HG03520 (cell line): ENCODE measurements at regions not wholly inside any gene's neighbourhood (a gene's known extent, or its start where the extent isn't known, plus 50 kb on each side); places are given as distances from the start of the nearest gene placed in this dataset.
"Not testable (repeated sequence)": the region's sequence is repeated elsewhere in the genome, so short reads cannot be mapped to it uniquely, and the experiment has no call there.

Experiments used
- ATAC-seq: cut with Tn5 transposase; IDR thresholded peaks from one replicate; pipeline ENCODE4 v1.9.1; 2021; ENCODE audit warnings: mild to moderate bottlenecking, moderate library complexity; ENCODE audit not compliant: unreplicated experiment

DNA sequence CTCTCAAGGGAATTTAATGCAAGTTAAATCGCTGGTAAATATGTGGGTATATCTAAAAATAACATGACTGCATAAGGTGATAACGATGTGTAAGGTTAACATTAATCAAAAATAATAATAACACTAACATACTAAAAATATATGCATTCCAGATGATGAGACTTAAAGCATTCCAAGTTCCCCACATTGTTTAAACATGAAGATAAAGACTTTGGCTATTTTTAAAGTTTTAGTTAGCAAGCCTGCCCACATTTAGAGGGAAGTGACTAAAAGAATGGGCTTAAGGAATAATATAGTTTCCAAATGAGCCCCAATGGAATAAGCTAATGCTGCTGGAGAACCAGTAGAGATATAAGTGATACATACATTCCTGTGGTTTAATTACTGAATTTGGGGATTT, 941.3 kb downstream of the TBC1D32 start:
- no peak for ATAC-seq

DNA sequence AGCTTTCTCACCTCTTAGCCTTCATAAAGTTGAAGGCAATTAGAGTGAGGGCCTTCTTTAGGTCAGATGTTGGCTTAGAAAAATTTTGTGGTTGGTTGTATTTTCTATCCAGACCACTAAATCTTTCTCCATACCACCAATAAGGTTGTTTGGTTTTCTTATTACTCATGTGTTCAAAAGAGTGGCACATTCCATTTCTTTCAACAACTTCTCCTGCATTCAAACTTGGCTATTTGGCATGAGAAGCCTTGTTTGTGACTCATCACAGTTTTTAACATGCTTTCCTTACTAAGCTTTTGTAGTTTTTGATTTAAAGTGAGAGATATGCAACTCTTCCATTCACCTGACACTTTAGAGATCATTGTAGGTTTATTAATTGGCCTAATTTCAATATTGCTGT, 949.6 kb downstream of the TBC1D32 start:
- ATAC-seq = no peak

DNA sequence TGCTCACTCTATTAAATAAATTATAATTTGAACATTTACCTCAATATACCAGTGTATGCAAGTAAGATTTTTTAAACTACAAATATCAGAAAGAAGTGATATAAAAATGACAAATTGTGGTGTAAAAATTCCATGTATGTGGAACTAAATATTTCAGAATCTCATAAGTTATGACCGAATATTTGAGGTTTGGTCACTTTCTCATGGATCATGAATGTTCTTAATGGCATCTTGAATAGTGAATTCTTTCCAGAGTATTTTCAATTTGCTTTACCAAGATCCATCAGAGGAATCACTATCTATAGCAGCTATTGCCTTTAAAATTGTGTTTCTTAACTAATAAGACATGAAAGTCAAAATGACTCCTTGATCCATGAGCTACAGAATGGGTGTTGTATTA, 950.6 kb downstream of the TBC1D32 start:
- no peak for ATAC-seq

DNA sequence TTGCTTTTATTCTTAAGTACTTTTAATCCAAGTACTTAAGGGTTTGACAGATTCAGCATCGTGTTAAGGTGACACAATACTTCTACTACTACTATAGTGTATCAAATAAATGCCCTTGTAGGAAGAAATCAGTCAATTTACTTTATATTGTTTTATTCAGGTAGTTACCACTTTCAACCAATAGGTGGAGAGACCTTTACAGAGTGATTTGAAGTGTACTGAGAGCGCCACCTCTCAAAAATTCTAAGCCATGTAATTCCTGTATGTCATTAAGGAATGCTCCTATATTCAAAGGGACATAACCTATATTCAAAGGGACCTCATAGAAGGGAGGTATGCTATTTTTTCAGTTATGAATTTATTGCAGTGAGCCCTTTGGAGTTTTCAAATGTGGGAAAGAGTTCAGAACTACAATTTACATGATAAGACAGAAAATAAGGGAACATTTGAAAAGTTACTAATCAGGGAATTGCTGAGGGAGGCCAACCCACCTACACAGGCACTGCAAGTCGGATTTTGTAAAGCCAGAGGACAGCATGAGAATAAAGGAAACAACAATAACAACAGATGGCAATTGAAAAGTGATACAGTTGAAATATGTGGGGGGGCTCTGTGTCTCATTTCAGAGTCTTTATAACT, 955.6 kb downstream of the TBC1D32 start:
- peak; percentile 80 for ATAC-seq

DNA sequence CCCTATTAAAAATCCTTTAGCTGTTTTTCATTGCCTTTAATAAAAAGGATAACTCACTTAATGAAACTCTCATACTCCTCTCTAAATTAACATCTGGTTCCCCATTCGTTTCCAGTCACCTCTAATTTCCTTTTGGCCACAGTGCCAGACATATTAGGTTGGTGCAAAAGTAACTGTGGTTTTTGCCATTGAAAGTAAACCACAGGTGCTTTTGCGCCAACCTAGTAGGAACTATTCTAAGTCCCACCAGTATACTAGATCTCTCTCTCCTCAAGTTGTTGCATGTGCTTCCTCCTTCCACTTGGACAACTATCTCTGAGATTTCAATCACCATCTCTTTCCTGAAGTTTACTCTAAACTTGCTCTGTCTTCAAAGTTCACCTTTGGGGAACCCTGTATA, 961.1 kb downstream of the TBC1D32 start:
- ATAC-seq = no peak

DNA sequence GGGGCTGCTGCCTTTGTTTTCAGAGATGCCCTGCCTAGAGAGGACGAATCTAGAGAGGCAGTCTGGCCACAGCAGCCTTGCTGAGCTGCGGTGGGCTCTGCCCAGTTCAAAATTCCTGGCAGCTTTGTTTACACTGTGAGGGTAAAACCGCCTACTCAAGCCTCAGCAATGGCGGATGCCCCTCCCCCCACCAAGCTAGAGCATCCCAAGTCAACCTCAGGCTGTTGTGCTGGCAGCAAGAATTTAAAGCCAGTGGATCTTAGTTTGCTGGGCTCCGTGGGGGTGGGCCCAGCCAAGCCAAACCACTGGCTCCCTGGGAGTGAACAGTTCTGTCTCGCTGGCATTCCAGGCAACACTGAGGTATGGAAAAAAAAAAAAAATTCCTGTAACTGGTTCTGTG, 970.9 kb downstream of the TBC1D32 start:
- no peak for ATAC-seq

DNA sequence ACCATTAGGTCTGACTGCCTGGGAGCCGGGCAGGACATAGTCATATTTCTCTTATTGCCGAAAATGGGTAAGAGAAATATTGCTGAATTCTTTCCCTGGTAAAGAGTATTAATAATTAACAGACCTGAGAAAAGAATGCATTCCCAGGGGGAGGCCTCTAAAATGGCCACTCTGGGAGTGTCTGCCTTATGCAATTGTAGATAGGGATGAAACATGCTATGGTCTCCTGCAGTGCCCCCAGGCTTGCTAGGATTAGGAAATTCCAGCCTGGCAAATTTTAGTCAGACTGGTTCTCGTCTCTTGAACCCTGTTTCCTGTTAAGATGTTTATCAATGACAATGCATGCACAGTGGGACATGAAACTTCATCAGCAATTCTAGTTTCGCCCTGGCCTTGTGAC, 975.7 kb downstream of the TBC1D32 start:
- ATAC-seq = not testable (repeated sequence)

DNA sequence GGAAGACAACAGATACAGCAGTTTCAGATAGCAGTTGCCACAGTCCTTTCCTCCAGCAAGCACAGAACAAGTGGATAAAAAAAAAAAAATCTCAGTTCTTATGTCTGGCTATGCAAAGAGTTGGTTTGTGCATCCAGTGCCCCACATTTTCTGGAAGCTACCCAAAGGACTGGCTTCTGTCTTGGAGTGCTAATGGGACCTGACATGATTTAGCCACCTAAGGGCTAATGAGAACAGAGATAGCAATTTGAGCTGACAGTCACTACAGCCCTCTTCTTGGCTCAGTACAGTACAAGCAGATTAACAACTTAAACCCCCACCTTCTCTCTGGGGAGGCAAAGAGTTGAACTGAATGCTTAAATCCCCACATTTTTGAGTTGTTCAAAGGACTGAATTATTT, 976.8 kb downstream of the TBC1D32 start:
- no peak for ATAC-seq

DNA sequence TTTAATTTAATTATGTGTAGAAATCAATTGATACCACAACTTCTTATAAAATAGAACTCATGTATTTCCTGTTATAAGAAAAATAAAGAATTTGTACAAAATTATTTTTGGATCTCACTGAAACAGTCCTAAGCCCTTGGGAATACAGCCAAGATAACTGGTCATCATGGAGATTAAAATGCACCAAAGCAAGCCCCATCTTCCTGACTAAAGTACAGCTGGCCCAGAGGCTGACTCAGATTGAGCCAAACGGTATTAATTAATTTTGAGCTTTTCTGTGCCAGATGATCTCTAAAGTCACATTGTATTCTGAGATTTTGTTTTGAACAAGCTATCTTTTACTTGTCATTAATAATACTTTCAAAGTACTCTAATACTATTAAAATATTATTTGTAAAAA, 978.5 kb downstream of the TBC1D32 start:
- no peak for ATAC-seq

DNA sequence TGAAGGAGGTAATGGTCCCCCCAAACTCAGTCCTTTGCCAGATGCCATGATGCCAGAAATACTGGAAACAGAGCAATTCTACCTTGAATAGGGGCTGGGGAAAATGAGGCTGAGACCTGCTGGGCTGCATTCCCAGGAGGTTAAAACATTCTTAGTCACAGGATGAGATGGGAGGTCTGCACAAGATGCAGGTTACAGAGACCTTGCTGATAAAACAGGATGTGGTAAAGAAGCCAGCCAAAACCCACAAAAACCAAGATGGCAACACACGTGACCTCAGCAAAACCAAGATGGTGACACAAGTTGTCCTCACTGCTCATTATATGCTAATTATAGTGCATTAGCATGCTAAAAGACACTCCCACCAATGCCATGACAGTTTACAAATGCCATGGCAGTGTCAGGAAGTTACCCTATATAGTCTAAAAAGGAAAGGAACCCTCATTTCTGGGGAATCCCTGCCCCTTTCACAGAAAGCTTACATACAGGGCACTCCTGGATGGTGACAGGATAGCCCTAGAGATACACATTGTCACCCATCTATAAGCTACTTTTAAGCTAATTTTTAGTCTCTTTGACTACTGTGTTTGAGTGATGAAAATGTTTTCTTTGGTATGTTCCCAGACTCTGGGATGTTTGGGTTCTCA, 979.7 kb downstream of the TBC1D32 start:
- ATAC-seq = no peak

DNA sequence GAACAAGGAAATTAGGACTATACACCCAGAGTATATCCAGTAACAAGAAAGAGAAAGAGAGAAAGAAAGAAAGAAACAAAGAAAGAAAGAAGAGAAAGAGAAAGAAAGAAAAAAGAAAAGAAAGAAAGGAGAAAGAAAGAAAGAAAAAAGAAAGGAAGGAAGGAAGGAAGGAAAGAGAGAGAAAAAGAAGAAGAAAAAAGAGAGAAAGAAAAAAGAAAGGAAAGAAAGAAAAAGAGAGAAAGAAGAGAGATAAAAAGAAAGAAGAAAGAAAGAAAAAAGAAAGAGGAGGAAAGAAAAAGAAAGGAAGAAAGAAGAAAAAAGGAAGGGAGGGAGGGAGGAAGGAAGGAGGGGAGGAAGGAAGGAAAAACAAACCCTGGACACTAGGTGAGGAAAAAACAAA, 981.8 kb downstream of the TBC1D32 start:
- no peak for ATAC-seq

DNA sequence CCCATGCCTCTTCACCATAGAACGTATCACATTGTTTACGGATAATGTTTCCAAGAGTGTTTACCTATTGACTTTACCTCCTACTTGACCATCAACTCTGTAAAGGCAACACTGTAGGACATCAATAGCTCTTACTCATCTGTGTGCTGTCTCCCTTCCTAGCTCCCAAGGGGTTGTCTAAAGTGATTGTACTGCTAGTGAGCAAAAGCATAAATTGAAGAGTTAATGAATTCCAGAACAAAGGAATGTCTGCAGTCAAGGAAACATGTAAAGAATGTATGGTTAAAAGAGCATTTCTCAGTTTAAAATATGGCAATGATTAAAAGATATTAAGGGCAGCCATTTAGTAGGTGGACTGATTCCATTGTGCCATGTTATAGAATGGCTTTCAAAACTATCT, 985.4 kb downstream of the TBC1D32 start:
- no peak for ATAC-seq

DNA sequence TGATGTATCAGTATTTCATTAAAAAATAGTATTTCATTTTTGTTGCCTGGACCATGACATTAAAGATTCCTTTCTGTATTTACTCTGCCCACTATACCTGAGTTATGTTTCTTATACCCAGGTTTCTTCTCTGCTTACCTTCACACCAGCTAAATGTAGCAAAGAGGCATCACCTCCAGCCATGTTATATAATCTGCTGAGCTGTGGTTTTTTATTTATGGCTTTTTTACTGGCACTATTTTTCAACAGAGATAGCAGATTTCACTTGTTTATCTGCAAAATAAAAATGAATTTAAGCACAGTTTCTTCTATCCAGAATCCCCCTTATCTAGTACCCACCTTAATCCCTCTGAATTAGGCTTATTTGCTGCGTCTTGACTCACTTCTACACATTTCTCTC, 979.0 kb upstream of the MAN1A1 start:
- no peak for ATAC-seq

DNA sequence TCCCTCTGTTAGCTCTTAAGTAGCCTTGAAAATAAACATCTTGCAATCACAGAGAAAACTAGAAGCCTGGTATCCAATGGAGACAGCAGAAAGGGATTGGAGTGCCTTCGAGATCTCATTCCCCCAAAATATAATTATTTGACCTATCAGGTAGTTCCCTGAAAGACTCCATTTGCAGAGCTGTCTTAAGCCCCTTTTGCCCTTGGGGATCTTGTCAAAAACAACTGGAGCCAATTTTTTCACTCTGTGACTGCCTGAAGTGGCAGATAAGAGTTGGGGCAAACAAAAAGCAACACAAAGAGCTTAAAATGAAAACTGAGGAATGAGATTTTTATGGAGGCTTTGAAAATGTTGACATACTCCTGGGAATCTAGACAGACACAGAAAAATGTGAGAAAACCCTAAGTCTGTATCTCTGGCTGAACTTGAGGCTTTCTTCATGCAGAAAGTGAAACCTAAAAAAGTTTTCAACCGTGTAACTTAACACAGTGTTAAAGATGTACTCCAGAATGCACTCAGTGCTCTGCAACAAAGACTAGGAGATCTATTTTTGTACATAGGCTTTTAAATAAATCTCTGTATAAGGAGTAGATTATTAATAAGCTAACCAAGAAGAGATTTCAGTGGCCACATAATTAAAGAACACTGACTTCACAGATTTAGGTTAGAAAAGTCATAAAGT, 971.1 kb upstream of the MAN1A1 start:
- ATAC-seq = no peak

DNA sequence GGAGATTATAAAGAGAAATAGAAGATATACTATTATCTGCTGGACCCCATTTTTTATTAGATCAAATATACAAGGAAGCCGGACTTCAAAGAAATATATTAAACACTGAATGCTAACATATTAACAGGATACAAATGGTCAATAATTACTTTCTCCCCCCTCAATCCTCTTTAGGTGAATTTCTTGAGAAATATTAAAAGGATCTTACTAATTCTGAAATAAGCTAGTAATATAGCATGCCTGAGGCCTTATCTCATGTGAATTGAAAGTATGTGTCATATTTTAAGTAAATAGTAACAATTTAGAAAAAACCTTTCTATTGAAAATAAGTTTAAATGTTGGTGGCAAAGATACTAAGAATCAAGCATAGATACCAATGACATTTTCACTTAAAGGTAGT, 954.7 kb upstream of the MAN1A1 start:
- ATAC-seq = no peak

DNA sequence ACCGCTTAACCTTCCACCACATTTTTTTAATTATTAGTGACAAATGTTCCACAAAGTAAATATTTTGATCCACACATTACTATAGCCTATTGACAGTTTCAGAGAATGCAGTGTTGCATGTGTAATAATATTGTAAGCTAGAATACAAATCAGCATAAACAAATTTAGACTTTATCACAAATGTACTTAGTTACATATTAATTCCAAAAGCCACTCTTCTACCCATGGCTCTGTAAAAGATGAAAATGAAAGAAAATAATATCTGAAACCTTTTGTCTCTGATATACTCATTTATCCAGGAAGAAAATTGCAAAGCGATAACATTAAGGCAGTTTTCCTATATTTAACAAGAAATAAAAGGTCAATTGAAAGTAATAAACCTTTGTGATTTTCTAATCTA, 954.0 kb upstream of the MAN1A1 start:
- ATAC-seq = no peak

DNA sequence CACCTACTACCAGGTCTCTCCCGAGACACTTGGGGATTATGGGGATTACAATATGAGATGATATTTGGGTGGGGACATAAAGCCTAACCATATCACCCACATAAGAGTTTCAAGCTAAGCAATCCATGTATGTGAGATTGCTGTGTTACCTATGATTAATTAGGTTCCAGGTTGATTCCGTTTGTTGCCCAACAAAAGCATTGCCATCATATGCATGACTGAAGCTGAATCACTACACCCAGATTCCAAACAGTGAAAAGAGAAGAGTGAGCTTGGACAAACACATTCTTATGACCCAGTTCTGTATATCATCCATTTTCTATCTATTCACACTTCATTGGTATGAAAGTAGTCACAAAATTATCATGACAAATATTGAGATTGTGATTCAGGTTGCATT, 952.5 kb upstream of the MAN1A1 start:
- no peak for ATAC-seq

DNA sequence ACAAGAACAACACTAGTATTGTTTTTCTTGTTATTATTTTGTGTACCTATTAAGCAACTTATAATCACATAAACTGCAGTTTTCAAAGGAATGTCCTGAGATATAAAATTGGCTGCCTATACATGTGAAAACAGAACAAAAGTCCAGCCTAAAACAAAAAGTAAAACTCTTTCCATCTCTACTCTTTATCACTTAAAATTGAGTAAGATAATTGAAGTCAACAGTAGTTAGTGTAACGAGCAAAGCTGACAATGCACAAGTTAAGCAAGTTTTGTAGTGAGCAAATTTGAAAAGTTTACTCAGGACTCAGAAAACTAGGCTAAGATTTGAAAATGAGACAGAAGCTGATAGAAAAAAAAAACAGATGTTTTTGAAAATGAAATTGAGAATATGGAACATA, 941.4 kb upstream of the MAN1A1 start:
- no peak for ATAC-seq

DNA sequence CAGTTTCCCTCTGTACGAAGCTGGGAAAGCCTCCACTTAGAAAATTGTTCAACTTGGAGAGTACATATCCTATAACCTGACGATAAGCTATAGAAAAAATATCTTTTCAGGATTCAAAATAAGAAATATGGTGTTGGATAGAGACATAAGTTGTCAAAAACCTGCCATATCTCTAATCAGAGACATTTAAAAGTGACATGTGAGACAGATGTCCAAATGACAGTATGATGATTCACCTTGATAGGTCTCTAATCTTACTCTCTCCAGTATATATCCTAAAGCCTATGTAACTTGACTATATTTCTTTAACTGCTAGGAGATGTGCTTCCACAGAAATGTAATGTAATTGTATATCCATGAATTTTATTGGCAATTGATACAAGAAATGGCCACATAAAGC, 932.4 kb upstream of the MAN1A1 start:
- no peak for ATAC-seq

DNA sequence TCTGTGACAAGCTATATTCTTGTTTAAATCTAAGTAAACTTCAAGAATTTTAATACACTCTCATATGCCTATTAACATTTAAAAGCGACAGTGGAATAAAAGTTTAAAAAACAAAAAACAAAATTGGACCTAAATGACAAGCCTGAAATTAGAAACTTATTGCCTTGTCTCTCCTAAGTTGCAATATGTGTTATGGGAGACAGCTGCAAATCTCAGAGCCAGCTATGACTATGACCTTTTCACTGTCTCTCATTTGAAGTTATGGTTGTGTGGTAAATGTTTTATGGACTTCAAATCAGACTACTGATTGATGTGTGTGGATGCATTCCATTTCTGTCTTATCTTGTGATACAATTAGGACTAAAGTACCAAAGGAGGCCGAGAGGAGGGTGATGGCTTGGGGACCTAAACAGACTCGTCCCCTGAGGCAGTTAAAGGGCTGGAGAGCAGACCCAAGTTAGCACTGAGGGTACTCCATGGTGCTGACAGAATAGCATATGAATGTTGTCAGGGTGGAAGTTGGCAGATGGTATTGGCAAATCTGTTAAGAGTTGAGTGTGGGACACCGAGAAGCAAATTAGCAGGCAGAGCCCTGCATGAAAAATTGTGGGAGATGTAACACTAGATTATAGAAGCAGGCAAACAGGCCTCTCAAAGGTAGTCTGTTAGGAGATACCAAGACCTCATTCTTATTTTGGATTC, 930.1 kb upstream of the MAN1A1 start:
- ATAC-seq = no peak

DNA sequence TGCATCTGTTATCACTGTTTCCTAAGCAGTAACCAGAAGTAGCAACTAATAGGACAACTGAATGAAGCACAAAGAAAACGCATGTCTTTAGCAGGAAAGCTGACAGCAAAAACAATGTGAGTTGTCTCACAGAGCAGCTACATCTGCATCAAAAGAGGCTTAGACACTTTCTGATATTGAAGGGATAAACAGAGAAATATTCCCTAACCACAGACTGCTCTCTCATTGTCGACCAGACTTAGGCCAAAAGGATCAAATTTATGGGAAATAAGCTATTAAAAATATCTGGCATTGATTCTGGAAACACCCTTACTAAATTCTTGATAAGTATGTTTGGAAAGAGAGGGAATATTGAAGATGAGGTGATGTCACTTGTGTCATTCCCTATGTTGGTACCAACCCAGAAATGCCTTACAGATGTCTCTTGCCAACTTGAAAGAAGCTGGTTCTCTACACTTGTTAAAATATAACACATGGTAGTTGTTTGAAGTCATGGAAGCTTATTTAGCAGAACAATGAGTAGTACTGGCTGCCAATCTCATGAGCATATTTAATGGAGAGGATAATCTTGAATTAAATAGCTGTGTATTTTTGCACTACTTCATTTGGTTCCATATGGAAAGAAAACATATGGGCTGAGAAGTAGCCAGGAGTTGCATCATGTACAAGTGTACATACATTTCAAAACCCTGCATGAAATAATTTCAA, 929.3 kb upstream of the MAN1A1 start:
- ATAC-seq = no peak
